ENCODE measurements at regions not wholly inside any gene's neighbourhood (a gene's known extent, or its start where the extent isn't known, plus 50 kb on each side); places are given as distances from the start of the nearest gene placed in this dataset.

- Histone ChIP-seq H3K27me3 (ENCODE audit: control insufficient read depth in 1 of 2, insufficient read depth in 2 of 2, low read length in 2 of 2) (no peaks in the 10 kb centered on the region), H2AFZ (ENCODE audit: low read length) (no peak overlapping the region), H3K4me2 (ENCODE audit: low read depth, low read length) (no peak overlapping the region), H3K27ac (ENCODE audit: extremely low read length, insufficient read depth, low read length) (no peak overlapping the region), H3K4me1 (ENCODE audit: insufficient read depth, low read length) (no peaks in the 10 kb centered on the region), H3K9me3 (ENCODE audit: low read length) (no peaks in the 10 kb centered on the region), H4K20me1 (ENCODE audit: insufficient read depth, low read length) (no peaks in the 10 kb centered on the region), H3K36me3 (replicated peaks in 1 of 2; ENCODE audit: control insufficient read depth in 1 of 2, insufficient read depth in 2 of 2, low read length in 2 of 2) (no peaks in the 10 kb centered on the region), H3K4me3 (replicated peaks in 1 of 3; ENCODE audit: insufficient read depth in 1 of 3, low read depth in 2 of 3, low read length in 3 of 3) (no peak overlapping the region), H3K79me2 (ENCODE audit: insufficient read depth, low read length) (no peaks in the 10 kb centered on the region), H3K9ac (ENCODE audit: insufficient read depth, low read depth, low read length) (no peak overlapping the region)
- TF ChIP-seq TOE1 (CRISPR knock-in tag; IDR thresholded peaks at IDR 0.05) (no peak), KAT8 (CRISPR knock-in tag; IDR thresholded peaks at IDR 0.05) (no peak), ZNF136 (CRISPR knock-in tag; IDR thresholded peaks at IDR 0.05; ENCODE audit: low read depth) (no peak), ZNF816 (CRISPR knock-in tag; IDR thresholded peaks at IDR 0.05; ENCODE audit: borderline replicate concordance) (no peak), ZNF225 (CRISPR knock-in tag; IDR thresholded peaks at IDR 0.05) (no peak), E2F1 (CRISPR knock-in tag; IDR thresholded peaks at IDR 0.05) (no peak), ATAD3A (CRISPR knock-in tag; IDR thresholded peaks at IDR 0.05) (no peak), RAD21 (CRISPR knock-in tag; IDR thresholded peaks at IDR 0.05) (no peak), SPEN (CRISPR knock-in tag; IDR thresholded peaks at IDR 0.05; ENCODE audit: low read depth) (no peak), RELA (CRISPR knock-in tag; IDR thresholded peaks at IDR 0.05) (no peak), RXRA (CRISPR knock-in tag; IDR thresholded peaks at IDR 0.05) (no peak), ZNF83 (CRISPR knock-in tag; IDR thresholded peaks at IDR 0.05; ENCODE audit: borderline replicate concordance) (no peak), KLF11 (CRISPR knock-in tag; IDR thresholded peaks at IDR 0.05) (no peak), ZNF12 (CRISPR knock-in tag; IDR thresholded peaks at IDR 0.05) (no peak), ZFP1 (CRISPR knock-in tag; IDR thresholded peaks at IDR 0.05) (no peak)
- TF ChIP-seq, protein P1, sequence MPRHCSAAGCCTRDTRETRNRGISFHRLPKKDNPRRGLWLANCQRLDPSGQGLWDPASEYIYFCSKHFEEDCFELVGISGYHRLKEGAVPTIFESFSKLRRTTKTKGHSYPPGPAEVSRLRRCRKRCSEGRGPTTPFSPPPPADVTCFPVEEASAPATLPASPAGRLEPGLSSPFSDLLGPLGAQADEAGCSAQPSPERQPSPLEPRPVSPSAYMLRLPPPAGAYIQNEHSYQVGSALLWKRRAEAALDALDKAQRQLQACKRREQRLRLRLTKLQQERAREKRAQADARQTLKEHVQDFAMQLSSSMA (CRISPR knock-in tag; IDR thresholded peaks at IDR 0.05) = no peak
- TF ChIP-seq, protein P2, sequence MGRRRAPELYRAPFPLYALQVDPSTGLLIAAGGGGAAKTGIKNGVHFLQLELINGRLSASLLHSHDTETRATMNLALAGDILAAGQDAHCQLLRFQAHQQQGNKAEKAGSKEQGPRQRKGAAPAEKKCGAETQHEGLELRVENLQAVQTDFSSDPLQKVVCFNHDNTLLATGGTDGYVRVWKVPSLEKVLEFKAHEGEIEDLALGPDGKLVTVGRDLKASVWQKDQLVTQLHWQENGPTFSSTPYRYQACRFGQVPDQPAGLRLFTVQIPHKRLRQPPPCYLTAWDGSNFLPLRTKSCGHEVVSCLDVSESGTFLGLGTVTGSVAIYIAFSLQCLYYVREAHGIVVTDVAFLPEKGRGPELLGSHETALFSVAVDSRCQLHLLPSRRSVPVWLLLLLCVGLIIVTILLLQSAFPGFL (CRISPR knock-in tag; IDR thresholded peaks at IDR 0.05) = no peak
- TF ChIP-seq, protein P3, sequence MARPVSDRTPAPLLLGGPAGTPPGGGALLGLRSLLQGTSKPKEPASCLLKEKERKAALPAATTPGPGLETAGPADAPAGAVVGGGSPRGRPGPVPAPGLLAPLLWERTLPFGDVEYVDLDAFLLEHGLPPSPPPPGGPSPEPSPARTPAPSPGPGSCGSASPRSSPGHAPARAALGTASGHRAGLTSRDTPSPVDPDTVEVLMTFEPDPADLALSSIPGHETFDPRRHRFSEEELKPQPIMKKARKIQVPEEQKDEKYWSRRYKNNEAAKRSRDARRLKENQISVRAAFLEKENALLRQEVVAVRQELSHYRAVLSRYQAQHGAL (CRISPR knock-in tag; IDR thresholded peaks at IDR 0.05; ENCODE audit: not compliant biosample characterization) = no peak
- FAIRE-seq (no peak), ATAC-seq (no peak), DNase-seq (ENCODE audit: low spot score) (no peak)
- in situ Hi-C loops (cut with HindIII; ENCODE audit: extremely low pct_ligation_motif_present, low pct_unique_long_range_greater_than_20kb) (no loop called here), intact Hi-C loops (cut with micrococcal nuclease; ENCODE audit: unreplicated experiment) (no loop called here)
- CTCF ChIA-PET (ENCODE audit: low intra/inter-chr PET ratio, low total read pairs) = no interaction called here
- POLR2A ChIA-PET = no interaction called here
- no TSS peak for BruUV-seq (replicated peaks)
- WGBS (ENCODE audit: low lambda C conversion rate) = 0% methylated on average over 3 of the region's 3 CpGs
These were observed 214.9 kb downstream of the KITLG start for GRCh38 chr12:88365403-88365802.
